Right lung (tissue), 2 donors: ENCODE measurements at regions not wholly inside any gene's neighbourhood (a gene's known extent, or its start where the extent isn't known, plus 50 kb on each side); places are given as distances from the start of the nearest gene placed in this dataset.

Source experiments
- DNase-seq, 2 donors: peaks; one replicate each; pipeline ENCODE4 v3.0.0-alpha.2; 2013

- DNase-seq: no peak
Measured at GRCh38 chr21:36532769-36533467, 53.0 kb upstream of the CLDN14 start.

GRCh38 chr21:36533468-36533848 lies 53.5 kb upstream of the CLDN14 start:
- DNase-seq: no peak

GRCh38 chr21:36534656-36535055 lies 54.7 kb upstream of the CLDN14 start:
- no peak for DNase-seq

GRCh38 chr21:36535618-36536241 lies 55.8 kb upstream of the CLDN14 start:
- DNase-seq: no peak

- DNase-seq: no peak
Measured at GRCh38 chr21:36538761-36539160, 58.8 kb upstream of the CLDN14 start.

- DNase-seq: no peak
Measured at GRCh38 chr21:36539434-36540150, 59.7 kb upstream of the CLDN14 start.

GRCh38 chr21:36540700-36541099 lies 60.8 kb upstream of the CLDN14 start:
- DNase-seq: no peak

- DNase-seq: no peak
Measured at GRCh38 chr21:36541721-36542139, 61.8 kb upstream of the CLDN14 start.

- peak in 1 of 2 donors; percentile 13 for DNase-seq
Measured at GRCh38 chr21:36542312-36543101, 62.6 kb upstream of the CLDN14 start.

- DNase-seq: no peak
Measured at GRCh38 chr21:36543924-36544323, 64.0 kb upstream of the CLDN14 start.

GRCh38 chr21:36544545-36544944 lies 64.6 kb upstream of the CLDN14 start:
- DNase-seq: no peak

- DNase-seq: peak in 1 of 2 donors; percentile 13
Measured at GRCh38 chr21:36545776-36546511, 66.0 kb upstream of the CLDN14 start.

GRCh38 chr21:36547464-36547863 lies 67.5 kb upstream of the CLDN14 start:
- DNase-seq: no peak

GRCh38 chr21:36548866-36549265 lies 68.9 kb upstream of the CLDN14 start:
- no peak for DNase-seq

- no peak for DNase-seq
Measured at GRCh38 chr21:36549470-36549869, 69.5 kb upstream of the CLDN14 start.

- no peak for DNase-seq
Measured at GRCh38 chr21:36550761-36551160, 70.8 kb upstream of the CLDN14 start.

GRCh38 chr21:36551321-36551720 lies 71.4 kb upstream of the CLDN14 start:
- no peak for DNase-seq

GRCh38 chr21:36551731-36552433 lies 72.0 kb upstream of the CLDN14 start:
- no peak for DNase-seq

- DNase-seq: no peak
Measured at GRCh38 chr21:36552434-36552785, 72.5 kb upstream of the CLDN14 start.

GRCh38 chr21:36553406-36553805 lies 73.5 kb upstream of the CLDN14 start:
- no peak for DNase-seq
